Tibial artery (tissue), 4 donors: ENCODE measurements at regions not wholly inside any gene's neighbourhood (a gene's known extent, or its start where the extent isn't known, plus 50 kb on each side); places are given as distances from the start of the nearest gene placed in this dataset.

Experiments used
- DNase-seq, 2 donors: peaks; one replicate each; pipeline ENCODE4 v3.0.0-alpha.2; 2019
- H3K27ac ChIP-seq, 2 donors: fragments of 200-600 bp; sonication (generic) in 1 of 2; 1 replicate in 1 of 2; 2 replicates in 1 of 2; pipeline ENCODE4 v1.5.1; 2018 to 2019; ENCODE audit warnings: mild to moderate bottlenecking in 1 of 2
- H3K27me3 ChIP-seq, 2 donors: fragments of 200-600 bp; sonication (generic) in 1 of 2; one replicate each; pipeline versions ENCODE4 v1.5.1 to v1.6.0; 2016 to 2019
- H3K36me3 ChIP-seq, 3 donors: fragments of 200-600 bp; sonication (generic) in 2 of 3; one replicate each; pipeline ENCODE4 v1.5.1; 2016 to 2019; ENCODE audit warnings: mild to moderate bottlenecking in 2 of 3
- H3K4me1 ChIP-seq, 4 donors: fragments of 200-600 bp; sonication (generic) in 2 of 4; 1 replicate in 3 of 4; 2 replicates in 1 of 4; pipeline ENCODE4 v1.5.1; 2016 to 2019
- H3K4me3 ChIP-seq, 2 donors: fragments of 200-600 bp; sonication (generic) in 1 of 2; 1 replicate in 1 of 2; 2 replicates in 1 of 2; pipeline ENCODE4 v1.5.1; 2018 to 2019; ENCODE audit warnings: mild to moderate bottlenecking in 2 of 2
- H3K9me3 ChIP-seq, 3 donors: fragments of 200-600 bp; sonication (generic) in 1 of 3; one replicate each; pipeline ENCODE4 v1.5.1; 2016 to 2019
- CTCF ChIP-seq, 2 experiments: fragments of 200-600 bp in 1 of 2; fragments of 450-650 bp in 1 of 2; IDR thresholded peaks; one replicate each; pipeline ENCODE4 v1.5.1; 2017 to 2019; ENCODE audit warnings: antibody characterized with exemption in 2 of 2, mild to moderate bottlenecking in 1 of 2, moderate library complexity in 1 of 2
- intact Hi-C: fragments of 100-400 bp; cut with DNase I; formaldehyde crosslinking; loops from one replicate; pipeline ENCODE4 v1.15.0; 2023; ENCODE audit warnings: low total_unique reads

- H3K27me3 ChIP-seq, result no peaks in the 10 kb centered on the region
- no peak overlapping the region for H3K27ac ChIP-seq
- intact Hi-C loops, result loop anchor here (10.0 kb wide), 1 partner anchor 300 kb away; no protein-coding TSS in a partner anchor
- peaks cover 0 to 16% (median 3%) of the 10 kb centered on the region in 4 donors for H3K4me1 ChIP-seq
- H3K4me3 ChIP-seq, result no peak overlapping the region
- H3K36me3 ChIP-seq, result no peaks in the 10 kb centered on the region
- no peak for TF ChIP-seq CTCF (IDR thresholded peaks at IDR 0.05)
- no peak for DNase-seq
- no peaks in the 10 kb centered on the region for H3K9me3 ChIP-seq
These were observed 404.2 kb downstream of the PLPP3 start for GRCh38 chr1:56175211-56175610.

- Histone ChIP-seq H3K27me3 (no peaks in the 10 kb centered on the region), H3K36me3 (no peaks in the 10 kb centered on the region), H3K4me1 (peaks cover 0 to 17% (median 4%) of the 10 kb centered on the region in 4 donors), H3K27ac (no peak overlapping the region), H3K4me3 (no peak overlapping the region), H3K9me3 (no peaks in the 10 kb centered on the region)
- DNase-seq, result no peak
- no peak for TF ChIP-seq CTCF (IDR thresholded peaks at IDR 0.05)
- intact Hi-C loops, result loop anchor here (10.0 kb wide), 1 partner anchor 300 kb away; no protein-coding TSS in a partner anchor
These were observed 405.0 kb downstream of the PLPP3 start for GRCh38 chr1:56174176-56174885.

GRCh38 chr1:56173736-56174135, 405.6 kb downstream of the PLPP3 start:
- H3K27me3 ChIP-seq, result no peaks in the 10 kb centered on the region
- H3K4me1 ChIP-seq, result peaks cover 0 to 22% (median 4%) of the 10 kb centered on the region in 4 donors
- no peaks in the 10 kb centered on the region for H3K36me3 ChIP-seq
- no peaks in the 10 kb centered on the region for H3K9me3 ChIP-seq
- TF ChIP-seq CTCF (IDR thresholded peaks at IDR 0.05), result no peak
- no peak overlapping the region for H3K4me3 ChIP-seq
- no peak overlapping the region for H3K27ac ChIP-seq
- DNase-seq, result no peak
- intact Hi-C loops, result loop anchor here (10.0 kb wide), 1 partner anchor 301 kb away; no protein-coding TSS in a partner anchor

- Histone ChIP-seq H3K9me3 (no peaks in the 10 kb centered on the region), H3K27me3 (no peaks in the 10 kb centered on the region), H3K4me1 (peaks cover 0 to 22% (median 4%) of the 10 kb centered on the region in 4 donors), H3K4me3 (no peak overlapping the region), H3K36me3 (no peaks in the 10 kb centered on the region), H3K27ac (no peak overlapping the region)
- no peak for TF ChIP-seq CTCF (IDR thresholded peaks at IDR 0.05)
- intact Hi-C loops, result loop anchor here (10.0 kb wide), 1 partner anchor 303 kb away; no protein-coding TSS in a partner anchor
- DNase-seq, result no peak
These were observed 407.7 kb downstream of the PLPP3 start for GRCh38 chr1:56171670-56172069.

GRCh38 chr1:56170784-56171320, 408.5 kb downstream of the PLPP3 start:
- H3K4me3 ChIP-seq, result no peak overlapping the region
- no peak for DNase-seq
- no peaks in the 10 kb centered on the region for H3K9me3 ChIP-seq
- intact Hi-C loops, result loop anchor here (10.0 kb wide), 1 partner anchor 304 kb away; no protein-coding TSS in a partner anchor
- no peaks in the 10 kb centered on the region for H3K27me3 ChIP-seq
- H3K4me1 ChIP-seq, result peaks cover 0 to 22% (median 4%) of the 10 kb centered on the region in 4 donors
- no peak for TF ChIP-seq CTCF (IDR thresholded peaks at IDR 0.05)
- H3K36me3 ChIP-seq, result no peaks in the 10 kb centered on the region
- peak overlapping the region; percentile 0 to 40 for H3K27ac ChIP-seq
